PFSK-1 (cell line): ENCODE measurements at regions not wholly inside any gene's neighbourhood (a gene's known extent, or its start where the extent isn't known, plus 50 kb on each side); places are given as distances from the start of the nearest gene placed in this dataset.

Source experiments
- FOXP2 ChIP-seq: optimal IDR thresholded peaks from 2 replicates; pipeline ENCODE3; 2011; ENCODE audit warnings: borderline replicate concordance, control low read depth, inconsistent platforms; ENCODE audit not compliant: insufficient read depth; ENCODE audit errors: extremely low read length, extremely low read depth
- POLR2AphosphoS5 ChIP-seq: IDR thresholded peaks from 2 replicates; pipeline ENCODE4 v1.6.1; 2012; ENCODE audit warnings: low read depth, mild to moderate bottlenecking, control low read depth, low read length, moderate library complexity
- SIN3A ChIP-seq: IDR thresholded peaks from 2 replicates; pipeline ENCODE4 v1.6.1; 2012; ENCODE audit warnings: mild to moderate bottlenecking, low read length, moderate library complexity, borderline replicate concordance; ENCODE audit not compliant: insufficient read depth
- TAF1 ChIP-seq: IDR thresholded peaks from 2 replicates; pipeline ENCODE4 v1.6.1; 2012; ENCODE audit warnings: low read length, control low read depth, borderline replicate concordance; ENCODE audit not compliant: insufficient read depth
- TF ChIP-seq, protein P1 (sequence below), 2 experiments: IDR thresholded peaks; 2 replicates each; pipeline versions ENCODE4 v1.6.1 to v1.8.0; 2011 to 2012; ENCODE audit warnings: low read depth in 2 of 2, low read length in 2 of 2, control low read depth in 1 of 2, inconsistent platforms in 1 of 2, mild to moderate bottlenecking in 1 of 2, moderate library complexity in 1 of 2; ENCODE audit not compliant: insufficient read depth in 1 of 2

DNA sequence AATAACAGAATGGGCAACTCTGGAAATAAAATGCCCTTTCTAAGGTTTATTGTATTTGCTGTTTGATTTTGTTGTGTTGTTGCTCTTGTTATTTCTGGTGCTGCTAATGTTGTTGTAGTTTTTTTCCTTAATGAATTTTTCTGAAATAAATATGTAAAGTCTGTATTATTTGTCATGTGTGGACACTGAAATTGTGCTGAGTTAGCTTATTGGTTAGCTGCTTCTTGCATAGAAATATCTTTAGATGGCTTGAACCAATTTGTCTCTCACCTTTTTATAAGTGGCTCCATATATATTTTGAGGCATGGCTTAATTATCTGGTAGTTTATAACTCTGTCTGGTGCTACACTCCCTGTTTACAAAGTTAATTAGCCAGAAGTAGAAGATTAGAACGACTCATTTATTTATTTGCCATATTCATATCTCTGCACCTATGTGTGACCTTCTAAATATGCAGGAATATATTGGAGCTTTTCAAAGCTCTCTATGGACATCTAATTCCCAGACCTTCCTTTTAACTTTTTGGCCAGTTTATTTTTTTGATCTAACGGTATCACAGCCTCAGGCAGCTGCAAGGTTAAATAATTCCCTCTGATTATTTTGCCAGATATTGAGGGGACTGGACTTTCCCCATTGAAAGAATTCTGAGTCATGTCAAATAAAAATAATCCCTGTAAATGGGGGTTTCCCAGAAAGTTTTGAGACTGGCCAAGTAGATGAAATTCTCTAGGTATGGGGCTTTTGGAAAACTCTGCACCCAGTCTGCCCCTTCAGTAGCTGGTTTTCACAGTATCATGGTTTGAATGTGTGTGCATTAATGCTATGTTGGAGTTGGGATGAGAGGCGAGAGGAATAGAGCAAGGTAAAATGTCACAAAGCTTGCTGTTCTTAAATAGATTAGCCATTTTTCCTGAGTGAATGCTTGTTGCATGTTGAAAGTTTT, 1331.7 kb upstream of the MIR17HG start:
- TF ChIP-seq, protein P1, sequence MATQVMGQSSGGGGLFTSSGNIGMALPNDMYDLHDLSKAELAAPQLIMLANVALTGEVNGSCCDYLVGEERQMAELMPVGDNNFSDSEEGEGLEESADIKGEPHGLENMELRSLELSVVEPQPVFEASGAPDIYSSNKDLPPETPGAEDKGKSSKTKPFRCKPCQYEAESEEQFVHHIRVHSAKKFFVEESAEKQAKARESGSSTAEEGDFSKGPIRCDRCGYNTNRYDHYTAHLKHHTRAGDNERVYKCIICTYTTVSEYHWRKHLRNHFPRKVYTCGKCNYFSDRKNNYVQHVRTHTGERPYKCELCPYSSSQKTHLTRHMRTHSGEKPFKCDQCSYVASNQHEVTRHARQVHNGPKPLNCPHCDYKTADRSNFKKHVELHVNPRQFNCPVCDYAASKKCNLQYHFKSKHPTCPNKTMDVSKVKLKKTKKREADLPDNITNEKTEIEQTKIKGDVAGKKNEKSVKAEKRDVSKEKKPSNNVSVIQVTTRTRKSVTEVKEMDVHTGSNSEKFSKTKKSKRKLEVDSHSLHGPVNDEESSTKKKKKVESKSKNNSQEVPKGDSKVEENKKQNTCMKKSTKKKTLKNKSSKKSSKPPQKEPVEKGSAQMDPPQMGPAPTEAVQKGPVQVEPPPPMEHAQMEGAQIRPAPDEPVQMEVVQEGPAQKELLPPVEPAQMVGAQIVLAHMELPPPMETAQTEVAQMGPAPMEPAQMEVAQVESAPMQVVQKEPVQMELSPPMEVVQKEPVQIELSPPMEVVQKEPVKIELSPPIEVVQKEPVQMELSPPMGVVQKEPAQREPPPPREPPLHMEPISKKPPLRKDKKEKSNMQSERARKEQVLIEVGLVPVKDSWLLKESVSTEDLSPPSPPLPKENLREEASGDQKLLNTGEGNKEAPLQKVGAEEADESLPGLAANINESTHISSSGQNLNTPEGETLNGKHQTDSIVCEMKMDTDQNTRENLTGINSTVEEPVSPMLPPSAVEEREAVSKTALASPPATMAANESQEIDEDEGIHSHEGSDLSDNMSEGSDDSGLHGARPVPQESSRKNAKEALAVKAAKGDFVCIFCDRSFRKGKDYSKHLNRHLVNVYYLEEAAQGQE (IDR thresholded peaks at IDR 0.05; ENCODE audit: insufficient read depth in 1 of 2, low read depth in 2 of 2, low read length in 2 of 2): no peak
- TF ChIP-seq POLR2AphosphoS5: no peak
- TF ChIP-seq SIN3A: no peak
- TF ChIP-seq FOXP2: no peak
- TF ChIP-seq TAF1: no peak

DNA sequence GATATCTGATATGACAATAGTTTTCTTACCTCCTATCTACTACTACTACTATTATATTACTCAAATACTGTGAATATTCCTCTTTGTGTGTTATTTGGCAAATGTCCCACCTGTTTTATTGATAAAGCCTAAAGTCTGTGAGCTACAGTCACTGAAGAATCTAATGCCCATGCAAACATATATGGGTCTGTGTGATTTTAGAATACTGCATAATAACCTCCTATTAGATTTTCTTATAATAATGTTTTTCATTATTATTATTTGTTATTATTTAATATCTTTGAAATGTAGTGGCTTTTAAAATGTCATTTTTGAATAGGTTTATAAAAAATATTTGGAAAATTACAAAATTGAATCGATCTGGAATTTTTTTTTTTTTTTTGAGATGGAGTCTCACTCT, 1330.8 kb upstream of the MIR17HG start:
- no peak for TF ChIP-seq POLR2AphosphoS5
- TF ChIP-seq, protein P1 (IDR thresholded peaks at IDR 0.05; ENCODE audit: insufficient read depth in 1 of 2, low read depth in 2 of 2, low read length in 2 of 2): no peak
- TF ChIP-seq TAF1: no peak
- no peak for TF ChIP-seq SIN3A
- TF ChIP-seq FOXP2: no peak

DNA sequence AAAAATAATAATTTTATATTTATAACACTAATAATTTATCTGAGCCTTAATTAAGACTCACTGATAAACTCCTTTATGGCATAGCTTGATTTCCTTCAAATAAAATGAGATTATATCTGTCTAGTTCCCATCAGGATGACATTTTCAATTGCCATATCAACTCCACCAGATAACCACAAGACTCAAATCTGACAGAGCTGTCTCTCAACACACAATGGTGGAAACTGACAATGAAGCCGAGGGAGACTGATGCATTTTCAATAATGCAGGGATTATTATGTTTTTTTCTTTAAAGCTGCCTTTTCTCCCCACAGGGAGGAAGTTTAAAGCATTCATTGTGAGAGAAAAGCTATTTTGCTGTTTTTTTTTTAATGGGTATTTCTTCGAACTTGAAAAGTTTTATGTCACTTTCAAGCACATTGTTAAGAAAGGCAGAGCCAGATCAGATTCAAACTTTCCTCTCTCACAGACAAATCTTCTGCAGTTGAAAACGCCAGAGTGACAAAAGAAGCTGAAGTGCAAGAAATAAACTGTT, 1326.9 kb upstream of the MIR17HG start:
- TF ChIP-seq, protein P1 (IDR thresholded peaks at IDR 0.05; ENCODE audit: insufficient read depth in 1 of 2, low read depth in 2 of 2, low read length in 2 of 2): no peak
- TF ChIP-seq SIN3A (no peak), POLR2AphosphoS5 (no peak)

DNA sequence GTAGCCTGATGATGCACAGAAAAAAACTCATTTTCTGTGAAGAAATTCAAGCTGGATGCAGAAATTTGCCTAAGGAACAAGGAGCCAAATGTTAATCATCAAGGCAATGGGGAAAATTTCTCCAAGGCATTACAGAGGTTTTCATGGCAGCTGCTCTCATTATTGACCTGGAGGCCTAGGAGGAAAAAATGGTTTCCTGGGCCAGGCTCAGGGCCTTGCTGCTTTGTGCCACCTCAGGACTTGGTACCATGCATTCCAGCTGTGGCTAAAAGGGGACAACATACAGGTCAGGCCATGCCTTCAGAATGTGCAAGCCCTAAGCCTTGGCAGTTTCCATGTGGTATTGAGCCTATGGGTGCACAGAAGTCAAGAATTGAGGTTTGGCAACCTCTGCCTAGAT, 1320.1 kb upstream of the MIR17HG start:
- no peak for TF ChIP-seq FOXP2
- TF ChIP-seq TAF1: no peak
- TF ChIP-seq SIN3A: no peak
- no peak for TF ChIP-seq POLR2AphosphoS5
- TF ChIP-seq, protein P1 (IDR thresholded peaks at IDR 0.05; ENCODE audit: insufficient read depth in 1 of 2, low read depth in 2 of 2, low read length in 2 of 2): no peak
